Stimulated activated CD4-positive, alpha-beta T cell treated with anti-CD3 and anti-CD28 coated beads, Interleukin-2, amount 100 ng/mL, for 4 hours (primary cell): ENCODE measurements at regions not wholly inside any gene's neighbourhood (a gene's known extent, or its start where the extent isn't known, plus 50 kb on each side); places are given as distances from the start of the nearest gene placed in this dataset.
"Not testable (repeated sequence)": the region's sequence is repeated elsewhere in the genome, so short reads cannot be mapped to it uniquely, and the experiment has no call there.

Experiments used
- DNase-seq: peaks from one replicate; pipeline ENCODE4 v3.0.0-alpha.2; 2020; ENCODE audit warnings: low read depth

DNA sequence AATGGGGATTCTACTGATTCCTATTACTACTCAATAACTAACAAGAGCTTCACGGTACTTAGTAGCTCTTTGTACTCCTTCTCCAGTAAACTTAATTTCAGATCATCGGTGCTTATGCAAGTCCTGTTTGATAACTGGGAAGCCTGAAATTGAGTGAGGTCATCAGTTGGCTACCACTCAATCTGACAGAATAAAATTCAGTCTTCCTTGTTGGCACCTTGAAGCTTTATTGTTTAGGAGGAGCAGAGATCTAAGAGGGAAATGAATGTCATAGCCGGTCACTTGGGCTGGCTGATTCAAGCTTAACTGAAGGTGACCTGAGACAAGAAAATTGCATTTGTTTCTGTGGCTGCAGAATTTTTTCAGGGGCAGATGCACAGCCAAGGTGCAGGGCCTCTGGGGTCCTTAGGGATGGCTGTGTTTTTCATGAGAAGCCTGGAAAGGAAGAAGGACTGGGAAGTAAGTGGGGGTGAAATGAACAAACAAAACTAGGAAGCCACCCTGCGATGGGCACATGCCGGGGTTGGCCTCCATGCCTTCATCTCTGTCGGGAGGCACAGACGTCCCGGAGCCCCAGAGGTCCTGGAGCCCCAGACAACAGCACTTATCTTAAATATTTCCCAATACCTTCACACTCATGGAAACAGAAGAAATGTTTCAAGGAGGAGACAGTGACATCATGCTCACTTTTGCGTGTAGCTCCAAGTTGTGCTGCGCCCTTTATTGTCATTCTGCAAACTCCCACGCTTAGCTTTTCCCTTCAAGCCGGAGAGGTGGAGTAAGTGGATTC is 85.0 kb upstream of the KIF5B start:
- DNase-seq = no peak

- no peak for DNase-seq
These were observed 84.2 kb upstream of the KIF5B start for GRCh38 chr10:32140403-32140802.

GRCh38 chr10:32139223-32140073 is 83.2 kb upstream of the KIF5B start:
- no peak for DNase-seq

DNA sequence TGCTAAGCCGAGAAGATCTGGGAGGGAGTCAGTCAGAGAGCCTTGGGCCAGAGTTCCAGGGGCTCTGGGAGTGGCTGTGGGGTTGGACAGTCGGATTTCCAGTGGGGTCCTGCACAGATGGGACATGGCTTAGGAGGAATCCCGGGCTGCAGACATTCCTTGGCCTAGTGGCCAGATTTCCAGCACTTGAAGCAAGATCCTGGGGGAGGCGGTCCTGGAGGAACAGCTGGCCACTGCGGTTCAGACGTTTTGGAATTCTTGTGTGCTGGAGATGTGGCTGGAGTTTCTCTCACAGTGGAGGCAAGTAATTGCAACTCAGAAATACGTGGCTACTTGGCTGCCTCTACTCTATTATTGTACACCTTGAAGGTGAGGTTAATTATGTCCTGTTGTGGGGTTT is 80.7 kb upstream of the KIF5B start:
- DNase-seq = not testable (repeated sequence)

DNA sequence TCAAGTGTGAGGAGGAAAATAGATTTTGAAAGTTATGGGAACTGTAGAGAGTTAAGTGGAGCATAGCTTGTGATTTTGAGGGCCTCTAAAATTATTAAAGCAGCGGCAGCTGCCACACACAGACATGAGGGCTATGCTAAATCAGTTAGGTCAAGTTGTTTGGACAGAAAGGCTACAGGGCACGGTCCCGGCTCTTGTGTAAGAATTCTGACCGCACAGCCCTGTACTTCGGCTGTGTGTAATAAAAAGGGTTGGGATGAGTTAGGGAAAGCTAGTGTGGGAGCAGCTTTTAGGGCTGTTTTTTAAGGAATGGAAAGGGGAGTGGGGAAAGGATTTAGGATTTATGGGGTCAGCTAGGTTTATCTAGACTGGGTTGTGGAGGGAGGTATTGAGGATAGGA is 79.6 kb upstream of the KIF5B start:
- not testable (repeated sequence) for DNase-seq

DNA sequence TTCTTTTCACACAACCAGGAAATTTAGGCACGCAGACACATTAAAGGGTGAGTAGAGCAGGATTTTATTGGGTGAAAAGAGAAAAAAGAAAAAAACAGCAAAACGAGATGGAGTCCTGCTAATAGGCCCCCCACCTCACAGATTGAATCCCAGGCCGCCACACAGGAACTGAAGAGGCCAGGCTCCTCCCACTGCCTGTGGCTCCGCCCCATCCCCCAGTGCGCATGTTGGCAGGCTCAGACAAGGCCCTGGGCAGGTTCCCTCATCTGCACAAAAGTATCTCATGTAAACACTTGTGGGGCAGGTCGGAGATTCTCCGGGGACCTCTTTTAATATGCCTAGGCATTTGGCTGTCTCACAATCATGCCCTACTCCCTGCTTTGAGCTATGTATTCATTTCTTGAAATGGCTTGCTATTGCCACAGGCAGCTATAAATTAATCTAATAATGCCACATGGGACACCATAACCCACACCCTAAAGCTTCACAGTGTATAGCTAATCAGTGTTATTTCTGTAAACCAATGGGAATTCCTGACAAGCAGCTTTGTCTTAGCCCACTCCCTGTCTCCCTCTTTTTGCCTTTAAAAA is 76.2 kb upstream of the KIF5B start:
- no peak for DNase-seq

- no peak for DNase-seq
These were observed 75.2 kb upstream of the KIF5B start for GRCh38 chr10:32131388-32131787.

DNA sequence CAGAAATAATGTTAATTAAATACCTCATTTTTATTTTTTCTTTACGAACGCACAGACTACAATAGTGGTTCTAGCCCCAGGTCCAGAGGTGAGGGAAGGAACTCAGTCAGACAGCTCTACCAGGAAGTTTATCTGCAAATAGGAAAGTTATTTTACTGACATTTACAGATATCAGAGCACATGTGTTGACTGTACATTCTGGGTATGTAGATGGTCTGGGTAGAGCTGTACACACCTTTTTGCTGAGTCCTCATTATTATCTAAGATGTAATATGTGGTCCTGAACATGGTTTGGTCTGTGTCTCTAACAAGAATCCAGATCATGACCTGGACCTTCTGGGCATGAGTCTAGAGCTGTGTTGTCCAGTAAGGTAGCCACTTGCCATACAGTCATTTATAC is 74.6 kb upstream of the KIF5B start:
- no peak for DNase-seq

DNA sequence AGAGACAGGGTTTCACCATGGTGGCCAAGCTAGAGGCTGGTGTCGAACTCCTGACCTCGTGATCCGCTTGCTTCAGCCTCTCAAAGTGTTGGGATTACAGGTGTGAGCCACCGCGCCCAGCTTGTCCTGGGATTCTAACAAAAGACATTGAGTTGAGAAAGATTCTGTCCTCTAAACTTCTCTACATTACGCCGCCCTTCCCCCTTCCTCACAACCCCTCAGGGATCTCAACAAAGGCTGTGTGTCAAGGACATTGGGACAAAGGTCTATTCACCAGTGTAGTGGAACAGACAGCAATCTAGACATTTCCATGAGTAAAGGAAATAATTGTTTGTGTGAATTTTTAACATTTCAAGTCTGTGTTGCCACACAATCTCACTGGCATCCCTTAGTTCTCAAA is 68.8 kb upstream of the KIF5B start:
- no peak for DNase-seq

DNA sequence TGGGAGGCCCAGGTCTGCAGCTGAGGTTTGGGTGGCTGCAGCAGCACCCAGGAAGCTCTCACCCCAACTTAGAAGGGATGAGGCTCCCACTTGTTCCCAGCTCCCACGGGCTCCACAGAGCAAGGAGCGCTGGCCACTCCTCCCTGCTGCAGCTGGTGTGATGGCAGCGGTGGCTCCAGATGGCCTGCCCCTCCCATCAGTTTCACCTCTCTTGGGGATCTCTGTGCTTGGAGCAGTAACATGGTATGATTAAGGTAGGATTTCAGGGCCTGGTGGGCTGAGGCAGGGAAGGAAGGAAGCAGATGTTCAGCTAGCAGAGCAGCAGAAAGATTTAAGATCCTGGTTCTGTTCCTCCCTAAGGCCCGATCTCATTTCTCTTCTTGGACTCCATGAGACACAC is 66.8 kb upstream of the KIF5B start:
- no peak for DNase-seq

DNA sequence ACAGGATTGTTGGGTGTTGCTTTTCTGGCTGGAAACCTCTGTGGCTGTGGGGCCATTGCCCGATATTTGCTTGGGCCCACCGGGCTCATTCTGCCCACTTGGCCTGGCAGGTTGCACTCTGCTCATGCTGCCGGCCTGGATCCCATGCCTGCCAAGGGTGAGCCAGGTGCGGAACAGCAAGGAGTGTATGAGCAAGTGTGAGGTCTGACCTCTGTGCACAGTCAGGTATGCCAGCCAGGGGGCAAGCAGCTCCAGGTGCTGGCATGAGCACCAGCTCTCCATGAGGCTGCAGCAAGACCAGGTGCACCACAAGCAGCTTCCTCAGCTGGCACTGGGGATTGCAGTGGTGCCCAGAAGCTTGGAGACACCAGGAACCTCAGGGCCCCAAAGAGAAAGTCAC is 65.4 kb upstream of the KIF5B start:
- DNase-seq = no peak

DNA sequence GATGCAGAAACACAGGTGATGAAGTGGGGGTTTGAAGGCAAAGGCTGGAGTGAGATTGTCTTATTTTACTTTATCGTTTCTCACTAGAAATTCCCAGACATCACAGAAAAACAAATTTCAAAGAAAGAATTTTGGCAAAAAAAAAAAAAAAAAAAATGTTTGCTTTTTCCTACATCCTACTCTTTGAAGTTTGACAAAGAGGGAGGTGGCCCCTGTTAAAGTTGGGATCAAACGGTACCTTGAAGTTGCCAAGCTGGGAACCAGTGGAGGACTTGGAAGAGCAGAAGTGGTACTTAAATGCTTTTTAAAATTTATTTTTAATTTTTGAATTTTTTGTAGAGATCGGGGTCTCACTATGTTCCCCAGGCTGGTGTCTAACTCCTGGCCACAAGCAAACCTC is 63.9 kb upstream of the KIF5B start:
- no peak for DNase-seq

GRCh38 chr10:32114508-32114907 is 58.3 kb upstream of the KIF5B start:
- DNase-seq = no peak

DNA sequence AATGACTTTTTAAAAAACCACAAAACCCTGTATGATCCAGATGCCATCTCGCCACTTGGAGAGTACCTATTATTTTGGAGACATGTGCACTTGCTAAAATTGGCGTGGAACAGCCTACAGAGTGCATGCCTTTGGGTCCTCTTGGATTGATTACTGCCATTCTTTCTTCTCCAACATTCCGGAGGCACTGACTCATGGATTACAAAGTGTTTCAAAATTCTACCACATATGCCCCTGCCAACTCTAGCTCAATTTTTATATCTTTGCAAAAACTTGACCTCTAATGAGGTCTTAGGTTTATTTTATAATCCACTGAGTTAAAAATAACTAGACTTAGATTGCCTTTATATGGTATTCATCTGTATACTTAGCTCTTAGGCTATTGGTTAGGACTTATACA is 55.8 kb upstream of the KIF5B start:
- no peak for DNase-seq

GRCh38 chr10:32111585-32111984 is 55.4 kb upstream of the KIF5B start:
- DNase-seq = no peak

DNA sequence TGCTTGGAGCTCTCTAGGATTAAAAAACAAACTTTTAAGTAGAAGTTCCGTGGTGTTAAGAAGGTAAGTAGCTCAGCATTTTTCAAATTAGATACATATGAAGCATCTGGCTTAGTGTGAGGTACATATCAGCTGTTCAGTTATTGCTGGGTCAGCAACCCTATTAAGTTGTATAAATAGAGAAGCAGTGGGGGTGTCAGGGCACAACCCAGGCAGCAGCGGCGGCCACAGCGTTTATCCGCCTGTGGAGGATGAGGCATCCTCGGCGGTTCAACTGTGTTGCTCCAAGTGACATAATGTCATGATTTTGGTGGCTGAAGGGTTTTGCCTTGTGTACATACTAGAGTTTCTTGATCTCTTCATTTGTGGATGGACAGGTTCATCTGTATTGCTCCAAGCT is 54.6 kb upstream of the KIF5B start:
- DNase-seq = no peak

- no peak for DNase-seq
These were observed 53.4 kb upstream of the KIF5B start for GRCh38 chr10:32109603-32110002.
